Activated CD8-positive, alpha-beta T cell treated with anti-CD3 and anti-CD28 coated beads for 36 hours (primary cell): ENCODE measurements at regions not wholly inside any gene's neighbourhood (a gene's known extent, or its start where the extent isn't known, plus 50 kb on each side); places are given as distances from the start of the nearest gene placed in this dataset.

Experiments
- ATAC-seq: fragments of 200-7000 bp; cut with Tn5 transposase; one replicate; pipeline ENCODE4 v1.10.0; 2021; ENCODE audit warnings: mild to moderate bottlenecking, moderate library complexity
- CTCF ChIA-PET: fragments of 350-600 bp; sonication (Branson Sonifier 250); formaldehyde crosslinking; loops from one replicate; lab custom pipeline; 2021; ENCODE audit warnings: antibody characterized with exemption; lab: Charles Lee
- POLR2A ChIA-PET: fragments of 350-600 bp; sonication (Branson Sonifier 250); formaldehyde crosslinking; loops from one replicate; lab custom pipeline; 2021; ENCODE audit warnings: antibody characterized with exemption; lab: Charles Lee
- DNase-seq: peaks from one replicate; pipeline ENCODE4 v3.0.0-alpha.2; 2020
- H3K27ac Mint-ChIP-seq: one replicate; pipeline ENCODE4 v1.8.0; 2021; ENCODE audit warnings: mild to moderate bottlenecking, mixed read lengths
- H3K27me3 Mint-ChIP-seq: one replicate; pipeline ENCODE4 v1.8.0; 2021; ENCODE audit warnings: mixed read lengths
- H3K36me3 Mint-ChIP-seq: one replicate; pipeline ENCODE4 v1.8.0; 2021; ENCODE audit warnings: low read depth, mixed read lengths
- H3K4me1 Mint-ChIP-seq: one replicate; pipeline ENCODE4 v1.8.0; 2021; ENCODE audit warnings: low read depth, mixed read lengths
- H3K4me3 Mint-ChIP-seq: one replicate; pipeline ENCODE4 v1.8.0; 2021; ENCODE audit warnings: mild to moderate bottlenecking, moderate library complexity, mixed read lengths
- H3K9me3 Mint-ChIP-seq: one replicate; pipeline ENCODE4 v1.8.0; 2021; ENCODE audit warnings: mixed read lengths
- intact Hi-C: fragments of 100-400 bp; cut with micrococcal nuclease; formaldehyde crosslinking; loops from one replicate; pipeline ENCODE4 v1.10.0; 2022
- TF ChIP-seq, protein P1 (sequence below): fragments of 200-600 bp; IDR thresholded peaks from one replicate; pipeline ENCODE4 v1.8.0; 2022; ENCODE audit warnings: antibody characterized with exemption, mild to moderate bottlenecking

DNA sequence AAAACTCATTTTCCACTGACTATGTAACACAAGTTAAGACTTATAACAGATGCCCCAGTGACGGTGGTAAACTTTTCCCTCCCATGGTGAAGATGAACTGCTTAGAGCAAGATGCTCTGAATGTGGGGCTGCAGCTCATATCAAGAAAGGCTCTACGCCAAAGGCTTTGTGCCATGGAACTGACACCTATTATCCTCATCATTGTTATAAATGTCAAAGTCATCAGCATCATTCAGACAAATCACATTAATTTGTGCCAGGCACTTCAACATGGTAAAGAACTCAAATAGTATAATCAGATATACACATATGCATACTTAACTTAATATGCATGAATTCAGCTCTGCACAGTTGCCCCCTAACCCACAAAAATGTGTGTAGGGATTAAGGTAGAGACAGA is 305.9 kb upstream of the ATP10B start:
- H3K4me3 Mint-ChIP-seq = no peak overlapping the region
- H3K9me3 Mint-ChIP-seq = no peaks in the 10 kb centered on the region
- ATAC-seq (no peak), DNase-seq (no peak)
- intact Hi-C loops = no loop called here
- no peaks in the 10 kb centered on the region for H3K36me3 Mint-ChIP-seq
- H3K27ac Mint-ChIP-seq = no peak overlapping the region
- ChIA-PET POLR2A (no interaction called here), CTCF (no interaction called here)
- TF ChIP-seq, protein P1, sequence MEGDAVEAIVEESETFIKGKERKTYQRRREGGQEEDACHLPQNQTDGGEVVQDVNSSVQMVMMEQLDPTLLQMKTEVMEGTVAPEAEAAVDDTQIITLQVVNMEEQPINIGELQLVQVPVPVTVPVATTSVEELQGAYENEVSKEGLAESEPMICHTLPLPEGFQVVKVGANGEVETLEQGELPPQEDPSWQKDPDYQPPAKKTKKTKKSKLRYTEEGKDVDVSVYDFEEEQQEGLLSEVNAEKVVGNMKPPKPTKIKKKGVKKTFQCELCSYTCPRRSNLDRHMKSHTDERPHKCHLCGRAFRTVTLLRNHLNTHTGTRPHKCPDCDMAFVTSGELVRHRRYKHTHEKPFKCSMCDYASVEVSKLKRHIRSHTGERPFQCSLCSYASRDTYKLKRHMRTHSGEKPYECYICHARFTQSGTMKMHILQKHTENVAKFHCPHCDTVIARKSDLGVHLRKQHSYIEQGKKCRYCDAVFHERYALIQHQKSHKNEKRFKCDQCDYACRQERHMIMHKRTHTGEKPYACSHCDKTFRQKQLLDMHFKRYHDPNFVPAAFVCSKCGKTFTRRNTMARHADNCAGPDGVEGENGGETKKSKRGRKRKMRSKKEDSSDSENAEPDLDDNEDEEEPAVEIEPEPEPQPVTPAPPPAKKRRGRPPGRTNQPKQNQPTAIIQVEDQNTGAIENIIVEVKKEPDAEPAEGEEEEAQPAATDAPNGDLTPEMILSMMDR = no peak
- no peaks in the 10 kb centered on the region for H3K27me3 Mint-ChIP-seq
- no peaks in the 10 kb centered on the region for H3K4me1 Mint-ChIP-seq

DNA sequence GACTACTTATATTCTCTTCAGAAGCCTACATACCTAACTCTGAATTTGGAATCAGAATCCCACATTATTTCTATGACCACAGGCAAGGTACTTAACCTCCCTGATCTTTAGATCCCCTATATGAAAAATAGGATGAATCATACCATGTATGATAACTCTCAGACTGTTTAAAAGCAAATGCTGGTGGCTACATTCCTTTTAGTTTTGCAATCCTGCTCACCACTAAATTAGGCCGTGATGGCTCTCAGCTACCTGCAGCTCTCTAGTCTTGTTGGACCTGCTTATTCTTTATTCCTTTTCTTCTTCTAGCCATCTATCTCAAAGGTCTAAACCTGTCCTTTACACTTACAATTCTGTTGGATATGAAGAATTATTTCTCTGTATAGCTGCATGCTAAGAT is 303.4 kb upstream of the ATP10B start:
- no peak for DNase-seq
- no peaks in the 10 kb centered on the region for H3K27me3 Mint-ChIP-seq
- intact Hi-C loops = no loop called here

DNA sequence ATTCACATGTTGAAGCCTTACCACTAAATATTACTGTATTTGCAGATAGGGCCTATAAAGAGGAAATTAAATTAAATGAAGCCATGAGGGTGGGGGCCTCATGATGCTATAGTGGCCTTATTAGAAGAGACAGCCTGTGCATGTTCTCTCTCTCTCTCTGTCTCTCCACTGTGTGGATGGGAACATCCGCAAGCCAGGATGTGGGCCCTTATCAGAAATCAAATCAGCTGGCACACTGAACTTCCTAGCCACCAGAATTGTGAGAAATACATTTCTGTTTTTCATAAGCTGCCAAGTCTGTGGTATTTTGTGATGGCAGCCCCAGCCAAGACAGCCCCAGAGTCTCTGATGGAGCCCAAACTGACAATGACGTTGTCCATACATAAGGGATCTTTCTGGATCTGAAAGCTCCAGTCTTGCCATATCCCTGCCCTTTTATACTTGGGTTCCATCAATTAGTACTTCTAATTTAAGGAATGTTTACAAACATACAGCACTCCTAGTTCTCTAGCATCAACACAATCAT is 300.5 kb upstream of the ATP10B start:
- ATAC-seq (no peak), DNase-seq (no peak)
- ChIA-PET CTCF (no interaction called here), POLR2A (no interaction called here)
- no peaks in the 10 kb centered on the region for H3K27me3 Mint-ChIP-seq
- no peak overlapping the region for H3K4me3 Mint-ChIP-seq
- intact Hi-C loops = no loop called here
- no peaks in the 10 kb centered on the region for H3K36me3 Mint-ChIP-seq
- H3K9me3 Mint-ChIP-seq = no peaks in the 10 kb centered on the region
- H3K27ac Mint-ChIP-seq = no peak overlapping the region
- TF ChIP-seq, protein P1 = no peak
- no peaks in the 10 kb centered on the region for H3K4me1 Mint-ChIP-seq

More for the DNA sequence above, 303.4 kb upstream of the ATP10B start:
- Mint-ChIP-seq H3K36me3 (no peaks in the 10 kb centered on the region), H3K27ac (no peak overlapping the region), H3K4me1 (no peaks in the 10 kb centered on the region), H3K4me3 (no peak overlapping the region), H3K9me3 (no peaks in the 10 kb centered on the region)
- ChIA-PET POLR2A (no interaction called here), CTCF (no interaction called here)
- TF ChIP-seq, protein P1 = no peak
- ATAC-seq = no peak

DNA sequence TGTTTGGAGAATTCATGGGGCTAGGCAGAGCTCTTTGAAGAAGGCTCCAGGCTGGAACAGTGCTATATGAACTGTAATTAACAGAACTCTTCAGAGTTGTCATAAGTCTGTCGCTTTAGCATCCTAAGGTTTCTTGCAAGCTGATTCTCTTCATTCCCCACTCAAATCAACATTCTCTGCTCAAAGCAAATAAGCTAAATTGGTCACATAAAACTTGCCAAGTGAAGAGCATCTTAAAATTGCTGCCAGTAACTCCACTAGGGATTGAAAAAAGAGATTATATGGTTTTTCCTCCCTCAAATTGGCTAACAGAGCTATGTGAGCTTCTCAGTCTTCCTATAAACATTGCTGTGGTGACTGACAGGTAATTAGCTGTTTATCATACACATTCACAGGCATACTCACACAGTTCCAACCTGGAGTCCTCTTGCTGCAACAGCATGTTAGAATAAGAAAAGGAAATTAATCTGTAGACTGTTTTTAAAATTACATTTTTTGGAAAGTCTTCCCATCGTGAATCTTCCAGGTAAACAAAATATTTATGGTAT is 298.5 kb upstream of the ATP10B start:
- Mint-ChIP-seq H3K27ac (no peak overlapping the region), H3K36me3 (no peaks in the 10 kb centered on the region), H3K9me3 (no peaks in the 10 kb centered on the region), H3K27me3 (no peaks in the 10 kb centered on the region), H3K4me3 (no peak overlapping the region), H3K4me1 (no peaks in the 10 kb centered on the region)
- ATAC-seq (no peak), DNase-seq (no peak)
- intact Hi-C loops = no loop called here
- POLR2A ChIA-PET = no interaction called here
- CTCF ChIA-PET = no interaction called here
- TF ChIP-seq, protein P1 = no peak

DNA sequence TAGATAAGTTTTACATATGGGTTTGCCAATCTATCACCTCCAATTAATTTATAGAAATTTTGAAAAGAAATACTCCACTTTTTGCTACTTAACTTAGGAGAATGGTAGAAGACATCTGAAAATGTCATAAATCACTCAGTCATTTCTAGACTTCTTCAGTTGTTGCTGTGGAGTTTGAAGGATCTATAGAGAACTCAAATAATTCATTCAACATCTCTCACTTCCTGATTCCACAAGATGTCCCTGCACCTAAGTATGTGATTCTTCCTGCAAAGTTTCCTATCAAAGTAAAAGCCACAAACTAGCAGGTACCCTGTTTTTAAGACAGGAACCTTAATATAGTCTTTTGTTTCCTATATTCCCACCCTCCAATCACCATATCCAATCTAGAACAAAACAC is 297.1 kb upstream of the ATP10B start:
- CTCF ChIA-PET = interaction anchor here (1.1 kb wide), 1 partner anchor 11 kb away, joined by 4 read pairs; no protein-coding TSS in a partner anchor
- intact Hi-C loops = no loop called here
- no peak overlapping the region for H3K4me3 Mint-ChIP-seq

More for the DNA sequence above, 297.1 kb upstream of the ATP10B start:
- no peak for DNase-seq
- Mint-ChIP-seq H3K27me3 (no peaks in the 10 kb centered on the region), H3K9me3 (no peaks in the 10 kb centered on the region), H3K36me3 (no peaks in the 10 kb centered on the region), H3K4me1 (no peaks in the 10 kb centered on the region), H3K27ac (no peak overlapping the region)
- ATAC-seq = no peak
- POLR2A ChIA-PET = no interaction called here
- TF ChIP-seq, protein P1 = no peak
